Cardiac septum (tissue), 1 donor: ENCODE measurements at regions not wholly inside any gene's neighbourhood (a gene's known extent, or its start where the extent isn't known, plus 50 kb on each side); places are given as distances from the start of the nearest gene placed in this dataset.
"Not testable (repeated sequence)": the region's sequence is repeated elsewhere in the genome, so short reads cannot be mapped to it uniquely, and the experiment has no call there.

Experiments used
- DNase-seq: peaks from one replicate; pipeline ENCODE4 v3.0.0-alpha.2; 2020; ENCODE audit warnings: low spot score
- intact Hi-C: fragments of 100-400 bp; cut with DNase I; formaldehyde crosslinking; loops from one replicate; pipeline ENCODE4 v1.14.0; 2022
- donor health status: DM: no; HTN: no; CAD: no.

DNA sequence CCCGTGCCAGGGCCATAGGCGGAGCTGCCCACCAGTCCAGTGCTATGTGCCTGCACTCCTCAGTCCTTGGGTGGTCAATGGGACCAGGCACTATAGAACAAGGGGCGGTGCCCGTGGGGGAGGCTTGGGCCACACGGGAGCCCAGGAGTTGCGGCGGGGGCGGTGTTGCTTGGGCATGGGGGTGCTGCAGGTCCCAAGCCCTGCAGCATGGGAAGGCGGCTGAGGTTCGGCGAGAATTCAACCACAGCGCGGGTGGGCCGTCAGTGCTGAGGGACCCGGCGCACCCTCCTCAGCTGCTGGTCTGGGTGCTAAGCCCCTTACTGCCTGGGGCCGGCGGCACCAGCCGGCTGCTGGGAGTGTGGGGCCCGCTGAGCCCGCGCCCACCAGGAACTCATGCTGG is 242.2 kb upstream of the SGCG start:
- no peak for DNase-seq
- intact Hi-C loops, result no loop called here

DNA sequence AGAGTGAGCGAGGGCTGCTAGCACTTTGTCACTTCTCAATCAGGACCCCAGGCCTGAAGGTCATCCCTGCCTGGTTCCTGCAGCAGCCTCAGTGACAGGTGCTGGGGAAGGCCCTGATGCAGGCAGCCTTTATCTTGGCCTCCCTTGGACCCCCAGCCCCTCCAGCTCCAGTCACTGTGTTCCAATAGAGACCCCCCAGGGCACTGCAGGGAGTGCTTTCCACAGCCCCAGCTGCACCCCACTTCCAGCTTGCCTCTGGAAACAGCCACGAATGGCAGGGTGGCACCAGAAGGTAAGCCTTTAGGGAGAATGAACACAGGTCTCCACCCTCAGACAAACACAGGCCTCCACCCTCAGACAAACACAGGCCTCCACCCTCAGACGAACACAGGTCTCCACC is 241.6 kb upstream of the SGCG start:
- DNase-seq, result no peak
- intact Hi-C loops, result no loop called here

DNA sequence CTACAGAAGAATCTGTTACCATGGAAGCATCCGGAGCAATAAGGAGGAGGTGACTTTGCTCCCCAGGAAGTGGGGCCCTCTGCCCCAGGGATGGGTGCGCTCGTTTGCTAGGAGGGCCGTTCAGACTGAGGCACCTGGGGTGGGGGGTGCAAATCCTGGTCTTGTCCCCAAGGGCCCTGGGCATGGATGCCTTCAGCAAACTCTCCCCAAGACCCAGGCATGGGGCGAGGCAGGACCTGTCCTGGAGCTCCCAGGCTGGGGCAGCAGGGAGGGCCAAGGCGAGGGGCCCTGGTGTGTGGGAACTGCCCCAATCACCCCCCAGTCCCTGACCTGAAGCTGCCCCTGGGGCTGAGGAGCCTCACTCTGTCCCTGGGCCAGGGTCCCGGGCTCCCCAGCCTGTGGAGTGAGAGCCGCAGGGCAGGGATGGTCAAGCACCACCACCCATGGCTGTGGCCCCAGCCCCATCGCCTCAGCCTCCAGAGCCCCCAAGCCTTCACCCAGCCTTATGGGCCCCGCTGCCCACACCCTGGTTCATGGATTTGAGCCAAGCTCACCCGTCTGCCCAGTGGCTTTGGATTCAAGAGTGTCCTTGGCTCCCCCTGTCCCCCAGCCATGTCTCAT is 240.6 kb upstream of the SGCG start:
- DNase-seq, result no peak
- intact Hi-C loops, result no loop called here

GRCh38 chr13:22940736-22941135 is 240.0 kb upstream of the SGCG start:
- intact Hi-C loops, result no loop called here
- DNase-seq, result no peak

- DNase-seq, intact Hi-C loops: not testable (repeated sequence)
These were observed 239.3 kb upstream of the SGCG start for GRCh38 chr13:22941495-22941894.

- intact Hi-C loops, result not testable (repeated sequence)
These were observed 237.9 kb upstream of the SGCG start for GRCh38 chr13:22942831-22943230.

DNA sequence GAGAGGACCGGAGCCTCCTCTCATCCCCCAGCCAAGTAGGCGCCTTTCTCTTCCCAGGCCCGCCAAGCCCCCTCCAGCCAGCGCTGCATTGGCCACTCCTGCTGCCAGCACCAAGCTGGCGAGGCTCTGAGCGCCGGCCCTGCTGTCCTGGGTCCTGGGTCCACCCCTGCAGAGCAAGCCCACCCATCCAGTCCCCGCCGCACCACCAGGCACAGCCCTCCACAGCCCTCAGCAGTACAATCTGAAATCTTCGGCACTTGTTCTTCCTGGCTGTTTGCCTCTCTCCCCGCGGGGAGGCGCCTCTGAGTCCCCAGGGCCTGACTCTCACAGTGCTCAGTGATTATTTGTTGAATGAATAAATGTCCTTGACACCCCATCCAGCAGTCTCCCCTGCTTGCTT is 236.4 kb upstream of the SGCG start:
- intact Hi-C loops, result no loop called here
- DNase-seq, result no peak

More at GRCh38 chr13:22942831-22943230, 237.9 kb upstream of the SGCG start:
- not testable (repeated sequence) for DNase-seq

DNA sequence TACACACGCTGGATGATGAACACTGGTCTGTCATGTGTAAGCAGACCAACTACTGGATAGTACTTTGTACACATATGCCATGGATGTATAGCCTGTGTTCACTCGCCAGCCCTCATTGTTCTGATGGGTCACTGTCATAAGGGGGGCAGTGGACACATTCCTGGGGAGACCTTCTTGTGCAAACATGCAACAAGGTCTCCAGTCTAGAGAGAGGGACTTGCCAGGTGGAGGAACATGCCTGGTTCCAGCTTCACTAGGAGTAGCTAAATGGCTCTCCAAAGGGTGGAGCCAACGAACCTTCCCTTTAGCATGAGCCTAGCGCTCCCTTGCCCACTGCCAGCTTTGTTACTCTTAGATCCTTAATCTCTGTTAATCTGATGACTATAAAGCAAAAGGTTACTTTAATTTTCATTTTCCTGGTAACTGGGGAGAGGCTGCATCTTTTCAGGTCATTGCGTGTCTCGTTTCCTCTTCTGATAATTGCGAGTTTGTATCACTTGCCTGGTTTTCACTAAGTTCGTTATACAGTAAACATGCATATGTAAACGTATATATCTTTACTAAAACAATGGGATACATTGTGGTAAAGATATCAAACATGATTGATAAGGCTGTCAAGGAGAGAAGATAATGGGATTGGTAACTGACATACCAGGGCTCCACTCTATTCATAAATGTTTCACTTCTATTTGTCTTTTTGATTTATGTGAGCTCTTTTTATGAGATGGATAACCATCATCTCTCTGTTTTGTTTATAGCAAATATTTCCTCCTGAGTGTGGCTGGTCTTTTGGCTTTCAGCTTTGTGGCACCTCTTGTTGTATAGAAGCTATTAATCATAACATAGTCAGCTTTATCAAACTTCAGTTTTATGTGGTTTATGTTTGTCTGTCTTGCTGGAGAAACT is 235.2 kb upstream of the SGCG start:
- intact Hi-C loops, result no loop called here
- DNase-seq, result no peak

- no peak for DNase-seq
- intact Hi-C loops, result no loop called here
These were observed 232.4 kb upstream of the SGCG start for GRCh38 chr13:22948421-22948820.

- DNase-seq, result not testable (repeated sequence)
These were observed 228.8 kb upstream of the SGCG start for GRCh38 chr13:22952018-22952417.

DNA sequence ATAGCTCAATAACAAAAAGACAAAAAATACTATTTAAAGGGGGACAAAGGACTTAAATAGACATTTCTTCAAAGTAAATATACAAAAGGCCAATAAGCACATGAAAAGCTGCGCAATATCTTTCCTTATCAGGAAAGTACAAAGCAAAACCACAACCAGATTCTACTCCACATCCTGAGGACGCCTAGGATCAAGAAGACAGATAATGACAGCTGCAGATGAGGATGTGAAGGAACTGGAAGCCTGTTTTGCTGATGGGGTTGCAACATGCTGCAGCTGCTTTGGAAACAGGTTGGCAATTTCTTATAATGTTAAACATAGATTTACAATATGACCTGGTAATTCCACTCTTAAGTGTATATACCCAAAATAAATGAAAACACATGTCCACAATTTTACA is 225.6 kb upstream of the SGCG start:
- intact Hi-C loops, DNase-seq: not testable (repeated sequence)

More at GRCh38 chr13:22952018-22952417, 228.8 kb upstream of the SGCG start:
- intact Hi-C loops, result not testable (repeated sequence)

DNA sequence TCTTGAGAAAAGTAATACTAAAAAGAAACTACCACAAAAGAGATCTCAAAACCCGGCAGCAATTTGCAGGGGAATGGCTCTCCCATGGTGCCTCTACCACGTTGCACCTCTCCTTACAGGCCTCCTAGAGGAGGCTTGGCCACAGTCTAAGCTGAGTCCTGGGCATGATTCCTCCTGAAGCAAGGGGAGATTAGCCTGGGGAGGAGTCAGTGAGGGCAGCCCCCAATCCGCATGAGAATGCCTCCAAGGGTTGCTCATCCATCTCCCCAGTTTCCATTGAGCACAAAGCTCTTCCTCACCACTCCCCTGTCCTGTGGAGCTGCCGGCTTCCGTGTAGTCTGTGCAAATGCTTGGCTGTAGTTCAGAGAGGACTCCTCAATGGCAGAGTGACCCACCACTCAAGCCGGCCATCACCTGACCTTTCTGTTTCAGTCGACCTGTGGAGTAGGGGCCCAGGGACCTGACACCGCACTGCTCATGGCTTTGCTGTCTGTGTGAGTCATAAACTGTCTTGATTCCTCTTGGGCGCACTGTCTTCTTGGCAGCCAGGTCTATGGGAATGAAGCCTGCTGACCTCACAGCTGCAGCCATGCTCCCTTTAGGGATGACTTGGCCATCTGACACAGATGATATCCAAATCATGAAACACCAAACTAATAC is 224.2 kb upstream of the SGCG start:
- DNase-seq, intact Hi-C loops: not testable (repeated sequence)

- DNase-seq, intact Hi-C loops: not testable (repeated sequence)
These were observed 220.9 kb upstream of the SGCG start for GRCh38 chr13:22959859-22960258.

DNA sequence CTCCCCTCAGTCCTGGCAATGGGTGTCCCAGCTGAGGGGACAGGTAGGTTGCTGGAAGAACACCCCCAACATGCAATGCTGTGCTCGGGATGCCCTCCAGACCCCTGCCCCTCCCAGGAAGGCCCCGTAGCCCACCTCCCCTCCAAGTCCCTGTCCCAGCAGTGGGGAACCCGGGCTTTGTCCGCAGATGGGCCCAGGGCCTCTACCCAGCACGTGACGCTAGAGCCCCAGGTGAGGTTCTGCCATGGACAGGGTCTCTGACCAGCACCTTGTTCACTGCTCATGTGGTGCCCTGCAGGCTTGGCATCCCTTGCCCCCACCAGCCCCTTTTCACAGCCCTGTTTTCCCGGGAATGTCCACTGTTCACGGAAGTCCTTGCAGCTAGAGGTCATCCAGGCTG is 220.0 kb upstream of the SGCG start:
- intact Hi-C loops, result no loop called here
- no peak for DNase-seq

- DNase-seq, intact Hi-C loops: not testable (repeated sequence)
These were observed 219.4 kb upstream of the SGCG start for GRCh38 chr13:22961342-22961741.

DNA sequence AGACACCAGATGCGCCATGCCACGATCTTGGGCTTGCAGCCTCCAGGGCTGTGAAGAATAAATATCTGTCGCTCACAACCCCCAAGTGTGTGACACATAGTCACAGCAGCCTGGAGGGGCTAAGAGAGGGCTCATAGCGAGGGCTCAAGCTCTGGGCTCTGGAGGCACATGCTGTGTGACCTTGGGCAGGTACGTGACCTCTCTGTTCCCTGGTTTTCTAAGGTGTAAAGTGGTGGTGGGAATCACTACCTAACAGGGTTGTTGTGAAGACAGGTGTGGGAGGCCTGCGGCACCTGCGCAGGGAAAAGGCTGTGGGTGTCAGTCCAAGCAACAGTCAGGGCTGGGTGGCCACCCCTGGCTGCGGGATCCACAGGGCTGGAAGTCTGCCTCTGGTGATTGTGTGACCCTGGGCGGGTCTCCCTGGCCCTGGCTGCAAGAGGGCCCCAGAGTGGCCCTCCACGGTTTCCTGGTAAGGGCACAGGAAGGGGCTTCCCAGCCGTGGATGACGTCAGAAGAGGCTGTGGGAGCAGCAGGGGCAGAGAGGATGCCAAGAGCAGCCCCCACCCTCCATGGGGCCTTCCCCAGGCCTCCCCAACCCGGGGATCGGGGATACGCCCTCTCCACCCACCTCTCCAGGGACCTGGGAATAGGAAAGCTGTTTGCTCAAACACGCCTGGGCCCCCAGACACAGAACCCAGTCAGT is 218.8 kb upstream of the SGCG start:
- no peak for DNase-seq
- intact Hi-C loops, result no loop called here

DNA sequence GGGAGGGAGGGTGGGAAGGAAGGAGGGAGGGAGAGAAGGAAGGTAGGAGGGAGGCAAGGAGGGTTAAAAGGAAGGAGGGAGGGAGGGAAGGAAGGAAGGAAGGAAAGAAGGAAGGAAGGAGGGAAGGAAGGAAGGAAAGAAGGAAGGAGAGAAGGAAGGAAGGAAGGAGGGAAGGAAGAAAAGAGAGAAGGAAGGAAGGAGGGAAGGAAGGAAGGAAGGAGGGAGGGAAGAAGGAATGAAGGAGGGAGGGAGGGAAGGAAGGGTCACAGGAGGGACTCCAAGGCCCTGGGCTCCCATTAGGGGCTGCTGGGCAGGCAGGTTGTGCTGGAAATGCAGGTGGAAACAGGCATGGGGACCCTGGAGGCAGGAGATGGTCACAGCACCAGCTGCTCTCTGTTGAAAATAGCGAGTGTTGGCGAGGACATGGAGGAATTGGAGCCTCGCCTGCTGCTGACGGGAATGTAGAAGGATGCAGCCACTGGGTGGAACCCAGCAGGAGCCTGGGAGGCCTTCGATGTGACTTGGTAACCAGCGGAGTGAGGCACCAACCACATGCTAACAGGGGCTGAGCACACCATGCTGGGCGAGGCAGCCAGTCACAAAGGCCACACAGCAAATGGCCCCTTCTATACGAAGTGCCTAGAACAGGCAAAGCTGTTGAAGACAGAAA is 217.3 kb upstream of the SGCG start:
- DNase-seq, intact Hi-C loops: not testable (repeated sequence)

GRCh38 chr13:22964245-22964966 is 216.4 kb upstream of the SGCG start:
- intact Hi-C loops, result no loop called here
- DNase-seq, result no peak
